BLaER1 (cell line): ENCODE measurements at regions not wholly inside any gene's neighbourhood (a gene's known extent, or its start where the extent isn't known, plus 50 kb on each side); places are given as distances from the start of the nearest gene placed in this dataset.
"Not testable (repeated sequence)": the region's sequence is repeated elsewhere in the genome, so short reads cannot be mapped to it uniquely, and the experiment has no call there.

Experiments used
- H3K27ac ChIP-seq: shearing (Covaris generic); formaldehyde crosslinking; 2 replicates; pipeline ENCODE4 v1.8.1; 2022
- H3K27me3 ChIP-seq: shearing (Covaris generic); formaldehyde crosslinking; 2 replicates; pipeline ENCODE4 v1.8.1; 2022
- H3K36me3 ChIP-seq: shearing (Covaris generic); formaldehyde crosslinking; 2 replicates; pipeline ENCODE4 v1.8.1; 2022
- H3K4me1 ChIP-seq: shearing (Covaris generic); formaldehyde crosslinking; 2 replicates; pipeline ENCODE4 v1.8.1; 2022
- H3K4me2 ChIP-seq: shearing (Covaris generic); formaldehyde crosslinking; 2 replicates; pipeline ENCODE4 v1.8.1; 2022
- H3K4me3 ChIP-seq: shearing (Covaris generic); formaldehyde crosslinking; 2 replicates; pipeline ENCODE4 v1.8.1; 2022
- H3K9ac ChIP-seq: shearing (Covaris generic); formaldehyde crosslinking; 2 replicates; pipeline ENCODE4 v1.8.1; 2022
- H3K9me3 ChIP-seq: shearing (Covaris generic); formaldehyde crosslinking; 2 replicates; pipeline ENCODE4 v1.8.1; 2022
- H4K20me1 ChIP-seq: shearing (Covaris generic); formaldehyde crosslinking; 2 replicates; pipeline ENCODE4 v1.8.1; 2022
- Cebpa-rat ChIP-seq: shearing (Covaris generic); IDR thresholded peaks from 2 replicates; pipeline ENCODE4 v1.8.1; 2022

- H3K36me3 ChIP-seq, result no peaks in the 10 kb centered on the region
- TF ChIP-seq Cebpa-rat, result no peak
- no peak overlapping the region for H3K9ac ChIP-seq
- H3K4me2 ChIP-seq, result no peak overlapping the region
- no peaks in the 10 kb centered on the region for H3K9me3 ChIP-seq
- H3K4me3 ChIP-seq, result no peak overlapping the region
- no peaks in the 10 kb centered on the region for H3K27me3 ChIP-seq
- H3K27ac ChIP-seq, result no peak overlapping the region
- H4K20me1 ChIP-seq, result no peaks in the 10 kb centered on the region
- H3K4me1 ChIP-seq, result no peaks in the 10 kb centered on the region
These were observed 863.2 kb downstream of the GBE1 start for GRCh38 chr3:80898211-80898610.

- H4K20me1 ChIP-seq, H3K36me3 ChIP-seq, H3K9ac ChIP-seq, H3K4me2 ChIP-seq, H3K4me1 ChIP-seq, H3K4me3 ChIP-seq, H3K27me3 ChIP-seq, H3K27ac ChIP-seq, H3K9me3 ChIP-seq: not testable (repeated sequence)
These were observed 864.4 kb downstream of the GBE1 start for GRCh38 chr3:80897005-80897404.

DNA sequence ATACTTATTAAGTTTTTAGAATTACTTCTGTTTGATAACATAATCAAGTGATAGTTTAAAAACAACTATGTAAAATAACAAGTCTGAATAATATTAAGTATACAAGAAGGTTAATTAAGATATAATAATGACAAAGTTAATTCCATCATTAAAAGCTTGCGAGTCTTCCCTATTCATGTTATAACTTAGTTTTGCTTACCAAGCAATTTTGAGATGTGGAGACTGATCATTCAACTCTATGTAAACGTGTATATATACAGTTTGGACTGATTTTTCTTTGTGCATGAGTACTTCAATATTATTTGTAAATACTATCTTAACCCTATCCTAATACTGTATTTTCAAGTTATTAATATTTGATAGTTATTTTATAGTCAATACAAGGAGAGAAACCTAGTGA, 870.9 kb downstream of the GBE1 start:
- TF ChIP-seq Cebpa-rat, result no peak
- Histone ChIP-seq H3K4me3 (no peak overlapping the region), H3K27me3 (no peaks in the 10 kb centered on the region), H3K9me3 (no peaks in the 10 kb centered on the region), H3K4me1 (no peaks in the 10 kb centered on the region), H3K4me2 (no peak overlapping the region), H4K20me1 (no peaks in the 10 kb centered on the region), H3K36me3 (no peaks in the 10 kb centered on the region), H3K27ac (no peak overlapping the region), H3K9ac (no peak overlapping the region)

DNA sequence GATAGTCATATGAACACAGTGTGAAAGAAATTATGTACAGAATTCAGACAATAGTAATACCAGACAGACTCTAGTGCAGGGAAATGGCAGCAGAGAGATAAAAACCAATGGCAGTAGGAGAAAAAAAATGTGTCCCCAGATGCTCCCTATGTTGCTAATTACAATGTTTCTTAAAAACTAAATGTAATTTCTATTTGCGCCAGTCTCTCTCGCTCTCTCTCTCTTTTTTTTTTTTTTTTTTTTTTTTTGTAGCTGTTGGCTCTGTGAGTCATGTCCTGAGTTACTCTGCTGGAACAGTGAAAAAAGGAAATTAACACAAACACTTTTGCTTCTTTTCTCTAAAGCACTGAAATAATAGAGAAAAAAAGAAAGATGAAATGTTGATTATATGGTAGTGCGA, 871.9 kb downstream of the GBE1 start:
- no peak overlapping the region for H3K4me2 ChIP-seq
- no peak overlapping the region for H3K27ac ChIP-seq
- H3K9me3 ChIP-seq, result no peaks in the 10 kb centered on the region
- H3K9ac ChIP-seq, result no peak overlapping the region
- no peaks in the 10 kb centered on the region for H3K4me1 ChIP-seq
- H4K20me1 ChIP-seq, result no peaks in the 10 kb centered on the region
- no peaks in the 10 kb centered on the region for H3K36me3 ChIP-seq
- H3K4me3 ChIP-seq, result no peak overlapping the region
- H3K27me3 ChIP-seq, result no peaks in the 10 kb centered on the region
- no peak for TF ChIP-seq Cebpa-rat

GRCh38 chr3:80870476-80871041, 890.9 kb downstream of the GBE1 start:
- H3K27ac ChIP-seq, result no peak overlapping the region
- no peak overlapping the region for H3K9ac ChIP-seq
- no peaks in the 10 kb centered on the region for H3K27me3 ChIP-seq
- H3K9me3 ChIP-seq, result peaks cover 13% of the 10 kb centered on the region
- H3K36me3 ChIP-seq, result no peaks in the 10 kb centered on the region
- no peak overlapping the region for H3K4me2 ChIP-seq
- H3K4me3 ChIP-seq, result no peak overlapping the region
- H4K20me1 ChIP-seq, result no peaks in the 10 kb centered on the region
- no peak for TF ChIP-seq Cebpa-rat
- no peaks in the 10 kb centered on the region for H3K4me1 ChIP-seq

DNA sequence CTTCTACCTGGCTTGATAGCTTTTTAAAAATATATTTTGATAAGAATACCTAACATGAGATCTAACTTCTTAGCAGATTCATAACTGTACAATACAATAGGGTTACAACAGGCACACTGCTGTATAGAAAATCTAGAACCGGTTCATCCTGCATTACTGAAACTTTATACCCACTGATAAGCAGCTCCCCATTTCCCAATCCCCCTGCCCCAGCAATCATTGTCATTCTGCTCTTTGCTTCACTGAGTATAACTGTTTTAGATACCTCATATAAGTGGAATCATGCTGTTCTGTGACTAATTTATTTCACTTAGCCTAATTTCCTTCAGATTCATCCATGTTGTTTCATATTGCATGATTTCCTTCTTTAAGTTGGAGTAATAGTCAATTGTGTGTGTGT, 906.0 kb downstream of the GBE1 start:
- no peaks in the 10 kb centered on the region for H3K4me1 ChIP-seq
- H4K20me1 ChIP-seq, result no peaks in the 10 kb centered on the region
- no peaks in the 10 kb centered on the region for H3K27me3 ChIP-seq
- no peaks in the 10 kb centered on the region for H3K9me3 ChIP-seq
- H3K27ac ChIP-seq, result no peak overlapping the region
- H3K4me2 ChIP-seq, result no peak overlapping the region
- H3K9ac ChIP-seq, result no peak overlapping the region
- no peak overlapping the region for H3K4me3 ChIP-seq
- no peak for TF ChIP-seq Cebpa-rat
- H3K36me3 ChIP-seq, result no peaks in the 10 kb centered on the region

- H3K9me3 ChIP-seq, result peaks cover 4% of the 10 kb centered on the region; the same call in 1 of the 2 replicates
- no peak for TF ChIP-seq Cebpa-rat
- H3K9ac ChIP-seq, result no peak overlapping the region
- H3K27ac ChIP-seq, result no peak overlapping the region
- no peaks in the 10 kb centered on the region for H3K4me1 ChIP-seq
- H3K36me3 ChIP-seq, result no peaks in the 10 kb centered on the region
- no peak overlapping the region for H3K4me2 ChIP-seq
- no peak overlapping the region for H3K4me3 ChIP-seq
- no peaks in the 10 kb centered on the region for H3K27me3 ChIP-seq
- no peaks in the 10 kb centered on the region for H4K20me1 ChIP-seq
These were observed 925.0 kb downstream of the GBE1 start for GRCh38 chr3:80836395-80836794.

GRCh38 chr3:80807577-80807976, 953.9 kb downstream of the GBE1 start:
- Histone ChIP-seq H3K27ac (no peak overlapping the region), H3K9me3 (no peaks in the 10 kb centered on the region), H3K4me1 (no peaks in the 10 kb centered on the region), H3K4me2 (no peak overlapping the region), H3K9ac (no peak overlapping the region), H3K36me3 (no peaks in the 10 kb centered on the region), H3K27me3 (no peaks in the 10 kb centered on the region), H4K20me1 (no peaks in the 10 kb centered on the region), H3K4me3 (no peak overlapping the region)
- no peak for TF ChIP-seq Cebpa-rat

GRCh38 chr3:80806673-80807072, 954.8 kb downstream of the GBE1 start:
- no peak overlapping the region for H3K4me3 ChIP-seq
- no peaks in the 10 kb centered on the region for H3K27me3 ChIP-seq
- H3K4me2 ChIP-seq, result no peak overlapping the region
- no peaks in the 10 kb centered on the region for H3K36me3 ChIP-seq
- no peaks in the 10 kb centered on the region for H3K4me1 ChIP-seq
- TF ChIP-seq Cebpa-rat, result no peak
- H3K27ac ChIP-seq, result no peak overlapping the region
- H4K20me1 ChIP-seq, result no peaks in the 10 kb centered on the region
- no peak overlapping the region for H3K9ac ChIP-seq
- no peaks in the 10 kb centered on the region for H3K9me3 ChIP-seq

DNA sequence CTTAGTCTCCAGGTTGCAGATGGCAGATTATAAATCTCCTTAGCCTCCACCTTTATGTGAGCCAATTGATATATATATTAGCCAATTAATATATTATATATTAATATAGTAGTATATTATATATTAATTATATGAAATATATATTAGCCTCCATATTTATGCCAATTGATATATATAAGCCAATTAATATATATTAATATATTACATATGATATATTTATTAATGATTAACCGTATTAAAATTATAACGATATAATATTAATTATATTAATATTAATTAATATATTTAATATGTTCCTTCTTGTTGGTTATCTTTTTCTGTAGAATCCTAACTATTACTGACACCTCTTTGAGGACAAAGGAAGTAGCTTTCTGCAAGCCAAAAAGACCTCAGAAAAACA, 972.5 kb downstream of the GBE1 start:
- Histone ChIP-seq H4K20me1 (no peaks in the 10 kb centered on the region), H3K4me2 (no peak overlapping the region), H3K4me1 (no peaks in the 10 kb centered on the region), H3K4me3 (no peak overlapping the region), H3K27ac (no peak overlapping the region), H3K27me3 (no peaks in the 10 kb centered on the region), H3K9me3 (no peaks in the 10 kb centered on the region), H3K36me3 (no peaks in the 10 kb centered on the region), H3K9ac (no peak overlapping the region)
- TF ChIP-seq Cebpa-rat, result no peak

GRCh38 chr3:80785875-80786274, 975.6 kb downstream of the GBE1 start:
- Histone ChIP-seq H3K9me3 (no peaks in the 10 kb centered on the region), H3K4me3 (no peak overlapping the region), H3K27ac (no peak overlapping the region)

More at GRCh38 chr3:80785875-80786274, 975.6 kb downstream of the GBE1 start:
- Histone ChIP-seq H3K27me3 (no peaks in the 10 kb centered on the region), H3K9ac (no peak overlapping the region), H3K36me3 (no peaks in the 10 kb centered on the region), H3K4me1 (no peaks in the 10 kb centered on the region), H3K4me2 (no peak overlapping the region), H4K20me1 (no peaks in the 10 kb centered on the region)
- TF ChIP-seq Cebpa-rat, result no peak
